Motor neuron (in vitro differentiated cells): ENCODE measurements at regions not wholly inside any gene's neighbourhood (a gene's known extent, or its start where the extent isn't known, plus 50 kb on each side); places are given as distances from the start of the nearest gene placed in this dataset.
"Not testable (repeated sequence)": the region's sequence is repeated elsewhere in the genome, so short reads cannot be mapped to it uniquely, and the experiment has no call there.

Experiments used
- ATAC-seq, 8 experiments: fragments of 200-7000 bp; cut with Tn5 transposase; replicated peaks in 6 of 8; 2 replicates each; pipeline ENCODE4 v1.8.0; 2021; ENCODE audit warnings: mild to moderate bottlenecking in 8 of 8, moderate library complexity in 8 of 8
- H3K27ac ChIP-seq, 2 donors: fragments of 250-450 bp; sonication (Bioruptor Pico); 2 replicates each; pipeline ENCODE4 v1.9.0; 2021; ENCODE audit warnings: antibody characterized with exemption in 2 of 2, mild to moderate bottlenecking in 2 of 2, moderate library complexity in 1 of 2
- H3K4me1 ChIP-seq, 2 donors: fragments of 250-450 bp; sonication (Bioruptor Pico); replicated peaks in 1 of 2; 2 replicates each; pipeline ENCODE4 v1.6.1; 2021; ENCODE audit warnings: antibody characterized with exemption in 2 of 2, mild to moderate bottlenecking in 2 of 2, moderate library complexity in 1 of 2
- H3K4me3 ChIP-seq, 5 donors: fragments of 250-450 bp; sonication (Bioruptor Pico); 2 replicates each; pipeline ENCODE4 v1.9.0; 2021; ENCODE audit warnings: antibody characterized with exemption in 5 of 5, mild to moderate bottlenecking in 5 of 5, moderate library complexity in 4 of 5
- WGBS, 10 experiments: fragments of 450-650 bp; shearing (Covaris generic); methylation state at CpG; one replicate each; pipeline ENCODE4 v1.0.0; 2022; 5-methylcytosine and 5-hydroxymethylcytosine counted together
- in situ Hi-C, 9 experiments: fragments of 400-800 bp; cut with MboI; loops; one replicate each; pipeline ENCODE4 v1.15.0; 2021; ENCODE audit warnings: low sequenced_read_pairs in 9 of 9, low pct_unique_long_range_greater_than_20kb in 2 of 9; ENCODE audit not compliant: unreplicated experiment in 9 of 9

DNA sequence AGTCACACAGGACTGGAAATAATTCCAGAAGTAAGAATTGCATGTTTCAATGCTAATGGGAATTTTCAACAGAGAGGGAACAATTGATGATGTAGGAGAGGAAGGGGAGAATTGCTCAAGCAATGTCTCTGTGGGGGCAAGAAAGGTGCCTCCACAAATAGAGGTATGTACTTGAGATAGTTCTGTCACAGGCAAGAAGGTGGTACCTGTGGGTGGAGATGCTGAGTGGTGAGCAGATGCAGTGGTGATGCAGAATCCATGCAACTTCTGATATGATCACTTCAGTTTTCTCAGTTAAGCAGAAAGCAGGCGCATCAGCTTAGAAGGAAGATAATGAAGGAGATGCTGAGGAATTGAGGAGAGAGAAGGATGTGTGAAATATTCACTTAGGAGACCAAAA is 55.1 kb upstream of the SEC24B start:
- Histone ChIP-seq H3K4me3 (no peak overlapping the region), H3K4me1 (no peaks in the 10 kb centered on the region), H3K27ac (no peak overlapping the region)
- ATAC-seq: no peak
- WGBS, 10 experiments: 0 to 100% (median 92%) methylated on average over 1 of the region's 1 CpG; no CpG with 5 or more reads in 6 of the 10 experiments
- in situ Hi-C loops: loop anchor here in 2 of 9 experiments (25.0 kb wide), 2 partner anchors 541 to 691 kb away; no protein-coding TSS in a partner anchor

DNA sequence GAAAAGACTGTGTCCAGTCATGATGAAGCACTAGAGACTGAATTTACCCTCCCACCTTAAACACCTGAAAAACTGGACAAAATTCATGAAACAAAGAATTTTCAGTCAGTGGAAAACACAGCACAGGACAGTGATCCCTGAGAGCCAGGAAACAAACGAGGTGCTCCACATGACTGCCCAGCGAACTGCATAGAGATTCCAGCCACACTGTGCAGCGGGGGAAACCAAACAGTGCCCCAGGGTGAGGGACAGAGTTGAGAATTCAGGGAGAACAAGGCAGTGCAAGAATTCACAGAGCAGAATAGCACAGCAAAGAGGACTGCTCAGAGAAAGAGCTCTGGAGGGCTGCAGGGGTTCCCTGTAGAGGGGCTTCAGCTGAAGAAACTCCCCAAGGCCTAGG is 55.5 kb upstream of the SEC24B start:
- H3K27ac ChIP-seq: no peak overlapping the region
- H3K4me1 ChIP-seq: no peaks in the 10 kb centered on the region
- H3K4me3 ChIP-seq: no peak overlapping the region
- no peak for ATAC-seq
- in situ Hi-C loops: loop anchor here in 2 of 9 experiments (25.0 kb wide), 2 partner anchors 541 to 691 kb away; no protein-coding TSS in a partner anchor
- WGBS, 10 experiments: 26 to 93% (median 60%) methylated on average over 1 to 3 of the region's 3 CpGs; no CpG with 5 or more reads in 5 of the 10 experiments

DNA sequence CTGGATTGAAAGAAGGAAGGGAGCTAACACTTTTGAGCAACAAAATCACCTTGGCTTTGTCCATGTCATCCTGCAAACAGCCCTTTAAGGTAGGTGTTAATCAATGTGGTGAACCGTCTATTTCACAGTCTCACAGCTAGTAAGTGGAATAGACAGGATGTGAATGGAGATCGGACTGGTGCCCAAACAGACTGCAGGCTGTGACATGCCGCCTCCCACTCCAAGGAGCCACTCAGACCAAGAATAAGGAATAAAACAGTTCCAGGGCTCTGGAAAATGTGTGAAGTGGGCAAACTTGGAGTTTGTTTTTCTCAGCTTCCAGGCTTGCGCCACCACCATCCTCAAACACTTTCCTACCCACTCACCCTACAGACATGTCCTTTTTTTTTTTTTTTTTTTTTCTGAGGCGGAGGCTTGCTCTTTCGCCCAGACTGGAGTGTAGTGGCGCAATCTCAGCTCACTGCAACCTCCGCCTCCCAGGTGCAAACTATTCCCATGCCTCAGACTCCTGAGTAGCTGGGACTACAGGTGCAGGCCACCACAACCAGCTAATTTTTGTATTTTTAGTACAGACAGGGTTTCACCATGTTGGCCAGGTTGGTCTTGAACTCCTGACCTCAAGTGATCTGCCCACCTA is 57.7 kb upstream of the SEC24B start:
- H3K4me3 ChIP-seq: no peak overlapping the region
- ATAC-seq: no peak
- no peaks in the 10 kb centered on the region for H3K4me1 ChIP-seq
- H3K27ac ChIP-seq: no peak overlapping the region
- in situ Hi-C loops: loop anchor here in 2 of 9 experiments (25.0 kb wide), 2 partner anchors 539 to 689 kb away; no protein-coding TSS in a partner anchor
- WGBS, 10 experiments: 42 to 100% (median 88%) methylated on average over 2 to 6 of the region's 8 CpGs; no CpG with 5 or more reads in 3 of the 10 experiments

GRCh38 chr4:109368661-109369060 is 65.0 kb upstream of the SEC24B start:
- 40 to 95% (median 81%) methylated on average over 1 to 3 of the region's 3 CpGs; no CpG with 5 or more reads in 1 of the 10 experiments for WGBS, 10 experiments
- Histone ChIP-seq H3K4me1 (no peaks in the 10 kb centered on the region), H3K27ac (no peak overlapping the region), H3K4me3 (no peak overlapping the region)
- peak in 1 of 8 experiments; percentile 15 for ATAC-seq
- in situ Hi-C loops: no loop called here

DNA sequence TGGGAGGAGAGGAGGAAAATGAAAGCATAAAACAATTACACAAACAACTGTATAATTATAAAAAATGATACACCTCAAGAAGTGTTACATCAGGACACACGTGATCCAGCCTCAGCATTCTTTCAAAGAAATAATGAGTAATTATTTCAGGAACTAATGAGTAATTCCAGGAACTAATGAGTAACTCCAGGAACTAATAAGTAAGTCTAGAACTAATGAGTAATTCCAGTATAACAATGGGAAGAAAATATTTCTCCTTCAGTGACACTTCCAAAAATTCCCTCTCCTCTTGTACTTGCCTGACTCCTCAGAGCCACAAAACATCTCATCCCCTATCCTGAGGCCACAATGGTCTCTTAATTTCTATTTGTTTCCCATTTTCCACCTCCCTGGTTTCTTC is 63.5 kb upstream of the COL25A1 start:
- no peak for ATAC-seq
- in situ Hi-C loops: no loop called here
- Histone ChIP-seq H3K4me1 (no peaks in the 10 kb centered on the region), H3K27ac (no peak overlapping the region), H3K4me3 (no peak overlapping the region)
- 0 to 100% (median 0%) methylated on average over 1 of the region's 1 CpG; no CpG with 5 or more reads in 3 of the 10 experiments for WGBS, 10 experiments

GRCh38 chr4:109365297-109365696 is 62.8 kb upstream of the COL25A1 start:
- H3K4me3 ChIP-seq, in situ Hi-C loops, H3K4me1 ChIP-seq, H3K27ac ChIP-seq, ATAC-seq: not testable (repeated sequence)
- WGBS, 10 experiments: 50 to 100% (median 82%) methylated on average over 1 of the region's 1 CpG; no CpG with 5 or more reads in 3 of the 10 experiments

DNA sequence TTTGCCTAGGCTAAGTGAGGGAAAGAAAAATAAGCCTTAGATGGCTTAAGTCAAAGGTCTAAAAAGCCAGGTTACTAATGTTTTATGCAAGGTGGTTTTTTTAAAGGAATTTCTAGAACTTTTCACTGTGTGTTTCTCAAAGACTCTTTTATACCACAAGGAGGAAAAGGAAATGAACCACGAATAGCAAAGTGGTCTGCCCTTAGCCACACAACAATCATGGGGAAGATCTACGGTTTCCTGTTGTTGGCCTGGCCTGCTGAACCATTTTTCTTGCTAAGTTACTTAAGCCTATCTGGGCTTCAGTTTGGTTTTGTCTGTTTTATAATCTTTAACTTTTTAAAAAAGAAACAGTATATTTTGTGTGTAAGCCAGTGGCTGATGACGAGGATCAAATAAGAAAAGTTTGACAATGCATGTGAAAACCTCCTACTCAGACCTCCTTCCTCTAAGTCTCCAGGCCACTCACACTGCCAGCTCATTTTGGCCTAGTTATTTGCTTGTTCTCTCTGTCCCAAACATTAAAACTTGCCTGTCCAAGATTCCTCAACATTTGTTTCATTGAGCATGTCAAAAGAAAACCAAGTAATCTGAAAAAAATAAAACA is 56.7 kb upstream of the COL25A1 start:
- Histone ChIP-seq H3K4me3 (no peak overlapping the region), H3K4me1 (no peaks in the 10 kb centered on the region), H3K27ac (no peak overlapping the region)
- WGBS, 10 experiments: 27 to 83% (median 75%) methylated on average over 1 to 3 of the region's 3 CpGs; no CpG with 5 or more reads in 2 of the 10 experiments
- no peak for ATAC-seq
- in situ Hi-C loops: no loop called here

DNA sequence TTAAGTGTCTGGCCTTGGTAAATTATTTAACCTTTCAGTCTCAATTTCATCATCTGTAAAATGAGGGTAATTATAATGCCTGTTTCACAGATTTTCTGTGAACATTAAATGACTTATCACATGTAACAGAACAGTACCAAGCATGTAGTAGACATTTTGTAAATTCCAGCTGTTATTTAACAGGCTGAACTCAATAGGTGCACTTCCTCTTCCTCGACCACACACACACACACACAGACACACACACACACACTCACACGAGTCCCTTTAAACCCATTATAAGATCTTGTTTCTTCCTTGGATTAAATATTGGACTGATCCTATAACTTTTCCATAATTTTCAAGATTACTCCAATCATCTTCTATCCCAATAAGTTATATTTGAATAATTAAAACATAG is 53.4 kb upstream of the COL25A1 start:
- H3K27ac ChIP-seq: no peak overlapping the region
- in situ Hi-C loops: no loop called here
- no peak for ATAC-seq
- no peaks in the 10 kb centered on the region for H3K4me1 ChIP-seq
- H3K4me3 ChIP-seq: no peak overlapping the region
- WGBS, 10 experiments: 29 to 100% (median 71%) methylated on average over 1 to 2 of the region's 2 CpGs; no CpG with 5 or more reads in 2 of the 10 experiments

DNA sequence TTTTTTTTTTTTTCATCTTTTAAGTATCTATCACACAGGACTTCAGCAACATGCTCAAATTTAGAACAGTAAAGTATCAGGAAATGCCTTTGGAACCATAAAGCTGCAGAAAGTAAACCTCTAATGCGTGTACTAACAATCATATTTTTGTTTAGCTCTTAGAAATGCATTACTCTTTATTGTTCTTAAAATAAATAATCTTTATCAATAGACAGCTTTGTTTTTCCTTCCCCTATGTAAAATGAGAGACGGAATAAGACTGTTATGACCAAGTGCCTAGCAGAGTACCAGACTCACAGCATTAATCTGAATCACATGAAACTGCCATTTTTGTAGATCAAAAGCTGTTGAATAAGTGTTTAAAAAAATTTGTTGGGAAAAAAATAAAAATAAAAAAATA is 50.5 kb upstream of the COL25A1 start:
- H3K4me3 ChIP-seq: no peak overlapping the region
- in situ Hi-C loops: no loop called here
- WGBS, 10 experiments: 41 to 100% (median 73%) methylated on average over 2 of the region's 2 CpGs; no CpG with 5 or more reads in 1 of the 10 experiments
- H3K4me1 ChIP-seq: no peaks in the 10 kb centered on the region
- ATAC-seq: no peak
- H3K27ac ChIP-seq: no peak overlapping the region
